ENCODE measurements at regions not wholly inside any gene's neighbourhood (a gene's known extent, or its start where the extent isn't known, plus 50 kb on each side); places are given as distances from the start of the nearest gene placed in this dataset.

GRCh38 chr5:3698412-3698811 is 102.8 kb downstream of the IRX1 start:
- H3K4me3 ChIP-seq (replicated peaks; ENCODE audit: insufficient read depth, low read length) = no peak overlapping the region
- no peak overlapping the region for H3K27ac ChIP-seq (replicated peaks)
- DNase-seq (ENCODE audit: low read depth in 1 of 2, low spot score in 1 of 2) = no peak
- H3K27me3 ChIP-seq (ENCODE audit: insufficient read depth, poor library complexity, severe bottlenecking) = no peaks in the 10 kb centered on the region
- TF ChIP-seq CTCF (IDR thresholded peaks at IDR 0.05; ENCODE audit: insufficient read depth, low read length) = no peak
- no peak for TF ChIP-seq SPI1 (IDR thresholded peaks at IDR 0.05; ENCODE audit: borderline replicate concordance, low read depth)
- no peak for TF ChIP-seq POLR2AphosphoS5 (IDR thresholded peaks at IDR 0.05; ENCODE audit: low read depth)
- TF ChIP-seq GABPA (IDR thresholded peaks at IDR 0.05; ENCODE audit: low read depth) = no peak
- no peak for TF ChIP-seq REST (IDR thresholded peaks at IDR 0.05; ENCODE audit: insufficient replicate concordance, low read depth)

GRCh38 chr5:3701694-3702093 is 106.1 kb downstream of the IRX1 start:
- H3K27ac ChIP-seq (replicated peaks) = no peak overlapping the region
- no peaks in the 10 kb centered on the region for H3K27me3 ChIP-seq (ENCODE audit: insufficient read depth, poor library complexity, severe bottlenecking)
- no peak overlapping the region for H3K4me3 ChIP-seq (replicated peaks; ENCODE audit: insufficient read depth, low read length)
- TF ChIP-seq SPI1 (IDR thresholded peaks at IDR 0.05; ENCODE audit: borderline replicate concordance, low read depth) (no peak), GABPA (IDR thresholded peaks at IDR 0.05; ENCODE audit: low read depth) (no peak), CTCF (IDR thresholded peaks at IDR 0.05; ENCODE audit: insufficient read depth, low read length) (no peak), REST (IDR thresholded peaks at IDR 0.05; ENCODE audit: insufficient replicate concordance, low read depth) (no peak)
- no peak for DNase-seq (ENCODE audit: low read depth in 1 of 2, low spot score in 1 of 2)

- DNase-seq (ENCODE audit: low read depth in 1 of 2, low spot score in 1 of 2) = no peak
- TF ChIP-seq SPI1 (IDR thresholded peaks at IDR 0.05; ENCODE audit: borderline replicate concordance, low read depth) = no peak
- TF ChIP-seq GABPA (IDR thresholded peaks at IDR 0.05; ENCODE audit: low read depth) = no peak
- TF ChIP-seq POLR2AphosphoS5 (IDR thresholded peaks at IDR 0.05; ENCODE audit: low read depth) = no peak
- no peak for TF ChIP-seq CTCF (IDR thresholded peaks at IDR 0.05; ENCODE audit: insufficient read depth, low read length)
- no peak for TF ChIP-seq REST (IDR thresholded peaks at IDR 0.05; ENCODE audit: insufficient replicate concordance, low read depth)
- H3K27ac ChIP-seq (replicated peaks) = no peak overlapping the region
- H3K4me3 ChIP-seq (replicated peaks; ENCODE audit: insufficient read depth, low read length) = no peak overlapping the region
- no peaks in the 10 kb centered on the region for H3K27me3 ChIP-seq (ENCODE audit: insufficient read depth, poor library complexity, severe bottlenecking)
Observed at GRCh38 chr5:3704661-3705060, 109.0 kb downstream of the IRX1 start.
